HEK293 (cell line): ENCODE measurements at regions not wholly inside any gene's neighbourhood (a gene's known extent, or its start where the extent isn't known, plus 50 kb on each side); places are given as distances from the start of the nearest gene placed in this dataset.

Source experiments
- CTCF ChIA-PET: fragments of 350-600 bp; formaldehyde crosslinking; extraction: SDS; loops from one replicate; lab custom pipeline; 2021; ENCODE audit warnings: antibody characterized with exemption; lab: Yijun Ruan, JAX
- POLR2A ChIA-PET: fragments of 300-600 bp; formaldehyde crosslinking; extraction: SDS; loops from one replicate; lab custom pipeline; 2020; ENCODE audit warnings: antibody characterized with exemption, inconsistent platforms; lab: Yijun Ruan, JAX
- H3K27ac ChIP-seq: fragments of 200-500 bp; sonication (Bioruptor generic); 2 replicates; pipeline ENCODE4 v1.5.1; 2014; ENCODE audit warnings: low read depth, low read length, control low read depth, inconsistent platforms; ENCODE audit errors: extremely low read depth
- H3K36me3 ChIP-seq, 2 experiments: fragments of 200-500 bp in 1 of 2; sonication (Bioruptor generic) in 1 of 2; 1 replicate in 1 of 2; 2 replicates in 1 of 2; pipeline ENCODE4 v1.5.1; 2014 to 2017; ENCODE audit warnings: inconsistent platforms in 2 of 2, low read length in 2 of 2; ENCODE audit not compliant: control insufficient read depth in 2 of 2, insufficient read depth in 1 of 2
- H3K4me1 ChIP-seq: fragments of 200-500 bp; sonication (Bioruptor generic); 2 replicates; pipeline ENCODE4 v1.5.1; 2014; ENCODE audit warnings: mild to moderate bottlenecking, low read length, inconsistent platforms; ENCODE audit not compliant: control insufficient read depth, insufficient read depth
- H3K4me3 ChIP-seq: 2 replicates; pipeline ENCODE4 v1.5.1; 2011; ENCODE audit warnings: low read depth, mild to moderate bottlenecking, control low read depth, low read length, moderate library complexity
- H3K9me3 ChIP-seq: fragments of 200-500 bp; sonication (Bioruptor generic); 2 replicates; pipeline ENCODE4 v1.5.1; 2014; ENCODE audit warnings: low read depth, low read length, inconsistent platforms; ENCODE audit not compliant: control insufficient read depth, insufficient read depth
- BCL11B ChIP-seq: fragments of 450-650 bp; formaldehyde crosslinking; IDR thresholded peaks from 2 replicates; pipeline ENCODE4 v1.5.1; 2016; ENCODE audit warnings: low read depth, missing biosample characterization, missing genetic modification characterization
- HOXD13 ChIP-seq: sonication (generic); formaldehyde crosslinking; IDR thresholded peaks from 2 replicates; pipeline ENCODE4 v1.8.0; 2022; ENCODE audit warnings: missing genetic modification reagents, borderline replicate concordance
- IKZF3 ChIP-seq: fragments of 450-650 bp; IDR thresholded peaks from 2 replicates; pipeline ENCODE4 v1.5.0; 2018; ENCODE audit warnings: missing biosample characterization, mild to moderate bottlenecking, missing genetic modification characterization, moderate library complexity
- MEIS1 ChIP-seq: sonication (generic); formaldehyde crosslinking; IDR thresholded peaks from 2 replicates; pipeline ENCODE4 v1.8.1; 2022; ENCODE audit warnings: missing genetic modification reagents, mild to moderate bottlenecking, borderline replicate concordance
- OVOL3 ChIP-seq: fragments of 450-650 bp; formaldehyde crosslinking; IDR thresholded peaks from 2 replicates; pipeline ENCODE4 v1.5.1; 2016; ENCODE audit warnings: missing biosample characterization, missing genetic modification characterization
- ZFP69B ChIP-seq: fragments of 450-650 bp; formaldehyde crosslinking; IDR thresholded peaks from 2 replicates; pipeline ENCODE4 v1.5.1; 2016; ENCODE audit warnings: missing biosample characterization, missing genetic modification characterization
- ZNF121 ChIP-seq: fragments of 450-650 bp; formaldehyde crosslinking; IDR thresholded peaks from 2 replicates; pipeline ENCODE4 v1.5.1; 2016; ENCODE audit warnings: missing biosample characterization, missing genetic modification characterization
- ZNF138 ChIP-seq: fragments of 450-650 bp; formaldehyde crosslinking; IDR thresholded peaks from 2 replicates; pipeline ENCODE4 v1.5.1; 2016; ENCODE audit warnings: missing biosample characterization, missing genetic modification characterization, borderline replicate concordance
- ZNF146 ChIP-seq: fragments of 450-650 bp; formaldehyde crosslinking; IDR thresholded peaks from 2 replicates; pipeline ENCODE4 v1.5.1; 2016; ENCODE audit warnings: missing biosample characterization, missing genetic modification characterization
- ZNF214 ChIP-seq: fragments of 450-650 bp; formaldehyde crosslinking; IDR thresholded peaks from 2 replicates; pipeline ENCODE4 v1.5.1; 2017; ENCODE audit warnings: missing biosample characterization, mild to moderate bottlenecking, missing genetic modification characterization, borderline replicate concordance
- ZNF23 ChIP-seq: fragments of 450-650 bp; formaldehyde crosslinking; IDR thresholded peaks from 2 replicates; pipeline ENCODE4 v1.5.1; 2016; ENCODE audit warnings: missing biosample characterization, missing genetic modification characterization, borderline replicate concordance
- ZNF354C ChIP-seq: fragments of 450-650 bp; formaldehyde crosslinking; IDR thresholded peaks from 2 replicates; pipeline ENCODE4 v1.5.1; 2016; ENCODE audit warnings: missing biosample characterization, missing genetic modification characterization, low read depth, borderline replicate concordance
- ZNF391 ChIP-seq: fragments of 450-650 bp; formaldehyde crosslinking; IDR thresholded peaks from 2 replicates; pipeline ENCODE4 v1.5.1; 2016; ENCODE audit warnings: low read depth, missing biosample characterization, missing genetic modification characterization, borderline replicate concordance
- ZNF423 ChIP-seq: fragments of 450-650 bp; formaldehyde crosslinking; IDR thresholded peaks from 2 replicates; pipeline ENCODE4 v1.5.1; 2016; ENCODE audit warnings: missing biosample characterization, missing genetic modification characterization
- ZNF521 ChIP-seq: fragments of 450-650 bp; formaldehyde crosslinking; IDR thresholded peaks from 2 replicates; pipeline ENCODE4 v1.5.1; 2017; ENCODE audit warnings: missing biosample characterization, mild to moderate bottlenecking, missing genetic modification characterization
- ZNF544 ChIP-seq: fragments of 450-650 bp; formaldehyde crosslinking; IDR thresholded peaks from 2 replicates; pipeline ENCODE4 v1.5.0; 2017; ENCODE audit warnings: missing biosample characterization, missing genetic modification characterization
- ZNF548 ChIP-seq: fragments of 450-650 bp; formaldehyde crosslinking; IDR thresholded peaks from 2 replicates; pipeline ENCODE4 v1.5.1; 2016; ENCODE audit warnings: missing biosample characterization, missing genetic modification characterization
- ZNF600 ChIP-seq: fragments of 450-650 bp; formaldehyde crosslinking; IDR thresholded peaks from 2 replicates; pipeline ENCODE4 v1.5.1; 2016; ENCODE audit warnings: missing biosample characterization, missing genetic modification characterization
- ZNF621 ChIP-seq: fragments of 450-650 bp; formaldehyde crosslinking; IDR thresholded peaks from 2 replicates; pipeline ENCODE4 v1.5.1; 2017; ENCODE audit warnings: missing biosample characterization, missing genetic modification characterization
- ZNF747 ChIP-seq: fragments of 450-650 bp; formaldehyde crosslinking; IDR thresholded peaks from 2 replicates; pipeline ENCODE4 v1.5.1; 2016; ENCODE audit warnings: missing biosample characterization, missing genetic modification characterization
- ZXDB ChIP-seq: fragments of 450-650 bp; formaldehyde crosslinking; IDR thresholded peaks from 2 replicates; pipeline ENCODE4 v1.5.1; 2016; ENCODE audit warnings: missing biosample characterization, missing genetic modification characterization
- TF ChIP-seq, protein P1 (sequence below): fragments of 450-650 bp; formaldehyde crosslinking; IDR thresholded peaks from 2 replicates; pipeline ENCODE4 v1.5.1; 2016; ENCODE audit warnings: missing biosample characterization, missing genetic modification characterization
- TF ChIP-seq, protein P2 (sequence below): fragments of 450-650 bp; formaldehyde crosslinking; IDR thresholded peaks from 2 replicates; pipeline ENCODE4 v1.5.1; 2017; ENCODE audit warnings: missing biosample characterization, missing genetic modification characterization

DNA sequence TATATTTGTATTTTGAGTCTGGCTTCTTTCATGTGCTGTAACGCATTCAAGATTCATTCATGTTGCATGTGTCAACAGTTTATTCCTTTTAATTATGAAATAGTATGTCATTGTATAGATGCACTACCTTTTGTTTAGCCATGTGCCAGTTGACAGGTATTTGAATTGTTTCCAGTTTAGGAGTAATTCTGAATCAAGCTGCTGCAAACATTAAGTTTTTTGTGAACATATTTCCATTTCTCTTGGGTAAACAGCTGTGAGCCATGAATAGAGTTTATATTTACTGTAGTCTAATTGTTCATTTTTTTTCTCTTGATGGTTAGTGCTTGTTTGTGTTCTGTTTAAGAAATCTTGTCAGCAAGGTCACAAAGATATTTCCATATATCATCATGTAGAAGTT is 142.4 kb upstream of the RIPOR2 start:
- Histone ChIP-seq H3K9me3 (no peaks in the 10 kb centered on the region), H3K27ac (no peak overlapping the region), H3K4me1 (no peaks in the 10 kb centered on the region), H3K36me3 (no peaks in the 10 kb centered on the region), H3K4me3 (no peak overlapping the region)
- CTCF ChIA-PET = interaction anchor here (0.8 kb wide), 1 partner anchor 10 kb away, joined by 3 read pairs; no protein-coding TSS in a partner anchor
- TF ChIP-seq ZNF423 (tag by site-specific recombination) (no peak), ZNF121 (tag by site-specific recombination) (no peak), ZNF23 (tag by site-specific recombination) (no peak), MEIS1 (CRISPR knock-in tag) (no peak), ZNF391 (tag by site-specific recombination) (no peak), ZXDB (no peak), ZNF548 (tag by site-specific recombination) (no peak), OVOL3 (tag by site-specific recombination) (no peak)
- POLR2A ChIA-PET = no interaction called here

DNA sequence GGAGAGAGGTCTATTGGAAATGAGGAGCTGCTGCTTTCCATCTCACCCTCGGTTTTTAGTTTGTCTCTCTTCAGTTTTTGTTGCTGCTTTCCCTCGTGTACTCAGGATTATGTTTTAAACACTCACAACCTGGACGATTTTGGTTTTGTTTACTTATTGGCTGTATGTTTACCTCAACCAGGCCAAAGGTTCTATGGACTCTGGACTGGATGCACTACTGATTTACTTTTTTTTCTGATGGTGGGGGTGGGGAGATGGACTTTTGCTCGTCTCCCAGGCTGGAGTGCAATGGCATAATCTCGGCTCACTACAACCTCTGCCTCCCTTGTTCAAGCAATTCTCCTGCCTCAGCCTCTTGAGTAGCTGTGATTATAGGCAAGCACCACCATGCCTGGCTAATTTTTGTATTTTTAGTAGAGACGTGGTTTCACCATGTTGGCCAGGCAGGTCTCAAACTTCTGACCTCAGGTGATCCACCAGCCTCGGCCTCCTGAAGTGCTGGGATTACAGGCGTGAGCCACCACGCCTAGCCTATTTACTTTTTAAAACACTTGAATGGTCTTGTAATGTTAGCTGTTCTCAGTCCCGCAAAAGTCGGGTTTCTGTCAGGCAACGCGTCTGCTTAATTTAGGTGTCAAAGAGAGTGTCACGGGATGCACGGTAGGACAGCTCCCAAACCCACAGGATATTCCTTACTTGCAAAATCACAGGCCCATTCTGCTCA is 148.2 kb upstream of the RIPOR2 start:
- ChIA-PET CTCF (interaction anchor here (0.5 to 1.4 kb wide), 6 partner anchors 13 to 472 kb away, joined by 3 to 6 read pairs (median 4); no protein-coding TSS in a partner anchor), POLR2A (no interaction called here)
- H3K4me1 ChIP-seq = no peaks in the 10 kb centered on the region
- no peak overlapping the region for H3K27ac ChIP-seq
- H3K4me3 ChIP-seq = no peak overlapping the region
- TF ChIP-seq ZFP69B (tag by site-specific recombination) (no peak), ZNF214 (tag by site-specific recombination) (no peak), ZNF747 (tag by site-specific recombination) (no peak), ZNF354C (tag by site-specific recombination) (no peak), HOXD13 (no peak), ZNF138 (tag by site-specific recombination) (no peak), ZNF521 (tag by site-specific recombination) (no peak), MEIS1 (CRISPR knock-in tag) (no peak), IKZF3 (tag by site-specific recombination) (no peak), ZNF544 (tag by site-specific recombination) (no peak), ZNF600 (tag by site-specific recombination) (no peak), BCL11B (tag by site-specific recombination) (no peak), ZXDB (no peak), ZNF621 (tag by site-specific recombination) (no peak), ZNF146 (no peak)
- TF ChIP-seq, protein P1, sequence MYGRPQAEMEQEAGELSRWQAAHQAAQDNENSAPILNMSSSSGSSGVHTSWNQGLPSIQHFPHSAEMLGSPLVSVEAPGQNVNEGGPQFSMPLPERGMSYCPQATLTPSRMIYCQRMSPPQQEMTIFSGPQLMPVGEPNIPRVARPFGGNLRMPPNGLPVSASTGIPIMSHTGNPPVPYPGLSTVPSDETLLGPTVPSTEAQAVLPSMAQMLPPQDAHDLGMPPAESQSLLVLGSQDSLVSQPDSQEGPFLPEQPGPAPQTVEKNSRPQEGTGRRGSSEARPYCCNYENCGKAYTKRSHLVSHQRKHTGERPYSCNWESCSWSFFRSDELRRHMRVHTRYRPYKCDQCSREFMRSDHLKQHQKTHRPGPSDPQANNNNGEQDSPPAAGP (tag by site-specific recombination) = no peak
- TF ChIP-seq, protein P2, sequence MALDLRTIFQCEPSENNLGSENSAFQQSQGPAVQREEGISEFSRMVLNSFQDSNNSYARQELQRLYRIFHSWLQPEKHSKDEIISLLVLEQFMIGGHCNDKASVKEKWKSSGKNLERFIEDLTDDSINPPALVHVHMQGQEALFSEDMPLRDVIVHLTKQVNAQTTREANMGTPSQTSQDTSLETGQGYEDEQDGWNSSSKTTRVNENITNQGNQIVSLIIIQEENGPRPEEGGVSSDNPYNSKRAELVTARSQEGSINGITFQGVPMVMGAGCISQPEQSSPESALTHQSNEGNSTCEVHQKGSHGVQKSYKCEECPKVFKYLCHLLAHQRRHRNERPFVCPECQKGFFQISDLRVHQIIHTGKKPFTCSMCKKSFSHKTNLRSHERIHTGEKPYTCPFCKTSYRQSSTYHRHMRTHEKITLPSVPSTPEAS (tag by site-specific recombination) = no peak
- no peaks in the 10 kb centered on the region for H3K9me3 ChIP-seq
- no peaks in the 10 kb centered on the region for H3K36me3 ChIP-seq
